ENCODE measurements at regions not wholly inside any gene's neighbourhood (a gene's known extent, or its start where the extent isn't known, plus 50 kb on each side); places are given as distances from the start of the nearest gene placed in this dataset.
"Not testable (repeated sequence)": the region's sequence is repeated elsewhere in the genome, so short reads cannot be mapped to it uniquely, and the experiment has no call there.

- not testable (repeated sequence) for FAIRE-seq; H3K27me3 ChIP-seq (ENCODE audit: control insufficient read depth, insufficient read depth, low read length); H3K4me3 ChIP-seq (ENCODE audit: low read depth, low read length); H3K36me3 ChIP-seq (ENCODE audit: control insufficient read depth, insufficient read depth, low read length); DNase-seq (ENCODE audit: low read depth)
Observed at GRCh38 chr15:30729880-30730590, 104.1 kb downstream of the ARHGAP11B start.

DNA sequence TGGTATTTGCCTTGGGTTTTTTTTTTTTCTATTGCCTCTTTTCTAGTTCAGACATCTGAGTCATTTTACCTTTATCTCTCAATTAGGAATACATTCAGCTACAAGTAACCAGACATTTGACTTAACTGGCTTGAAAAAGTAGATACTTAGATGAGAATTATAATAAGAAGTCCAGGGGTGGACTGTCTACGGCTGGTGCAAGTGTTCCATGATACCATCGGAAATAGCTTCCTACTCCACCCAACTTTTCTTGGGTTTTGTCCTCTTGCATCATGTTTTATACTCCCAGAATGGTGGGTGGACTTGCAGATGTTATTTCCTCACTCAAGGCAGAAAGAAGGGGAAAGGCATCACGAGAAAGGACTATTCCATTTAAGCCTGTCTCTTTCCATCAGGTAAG, 104.7 kb downstream of the ARHGAP11B start:
- H3K27me3 ChIP-seq (ENCODE audit: control insufficient read depth, insufficient read depth, low read length); FAIRE-seq; H3K4me3 ChIP-seq (ENCODE audit: low read depth, low read length); DNase-seq (ENCODE audit: low read depth); H3K36me3 ChIP-seq (ENCODE audit: control insufficient read depth, insufficient read depth, low read length): not testable (repeated sequence)

- DNase-seq (ENCODE audit: low read depth): peak; percentile 37
- H3K4me3 ChIP-seq (ENCODE audit: low read depth, low read length); H3K27me3 ChIP-seq (ENCODE audit: control insufficient read depth, insufficient read depth, low read length); H3K36me3 ChIP-seq (ENCODE audit: control insufficient read depth, insufficient read depth, low read length); FAIRE-seq: not testable (repeated sequence)
Observed at GRCh38 chr15:30732100-30732499, 106.2 kb downstream of the ARHGAP11B start.

GRCh38 chr15:30735884-30736564, 110.1 kb downstream of the ARHGAP11B start:
- H3K27me3 ChIP-seq (ENCODE audit: control insufficient read depth, insufficient read depth, low read length); H3K36me3 ChIP-seq (ENCODE audit: control insufficient read depth, insufficient read depth, low read length); FAIRE-seq; DNase-seq (ENCODE audit: low read depth); H3K4me3 ChIP-seq (ENCODE audit: low read depth, low read length): not testable (repeated sequence)

DNA sequence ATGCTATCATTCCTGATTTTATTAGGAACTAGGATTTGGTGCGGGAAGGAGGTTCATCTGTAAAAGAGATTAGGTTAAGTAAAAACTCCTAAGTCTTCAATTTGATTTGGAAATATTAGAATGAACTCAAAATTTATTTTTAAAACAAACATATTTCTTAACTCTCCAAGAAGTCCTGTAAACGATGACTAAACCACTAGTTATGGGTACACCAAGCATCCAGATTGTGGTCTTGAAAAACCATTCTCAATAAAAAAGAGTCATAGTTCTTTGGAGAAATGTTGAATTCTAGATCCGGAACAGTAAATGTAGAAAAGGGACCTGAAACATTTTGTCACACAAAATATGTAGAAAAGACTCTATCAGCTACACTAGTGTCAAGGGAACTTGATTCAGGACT, 116.9 kb downstream of the ARHGAP11B start:
- not testable (repeated sequence) for H3K36me3 ChIP-seq (ENCODE audit: control insufficient read depth, insufficient read depth, low read length); H3K4me3 ChIP-seq (ENCODE audit: low read depth, low read length); H3K27me3 ChIP-seq (ENCODE audit: control insufficient read depth, insufficient read depth, low read length); FAIRE-seq
- DNase-seq (ENCODE audit: low read depth): peak; percentile 1

DNA sequence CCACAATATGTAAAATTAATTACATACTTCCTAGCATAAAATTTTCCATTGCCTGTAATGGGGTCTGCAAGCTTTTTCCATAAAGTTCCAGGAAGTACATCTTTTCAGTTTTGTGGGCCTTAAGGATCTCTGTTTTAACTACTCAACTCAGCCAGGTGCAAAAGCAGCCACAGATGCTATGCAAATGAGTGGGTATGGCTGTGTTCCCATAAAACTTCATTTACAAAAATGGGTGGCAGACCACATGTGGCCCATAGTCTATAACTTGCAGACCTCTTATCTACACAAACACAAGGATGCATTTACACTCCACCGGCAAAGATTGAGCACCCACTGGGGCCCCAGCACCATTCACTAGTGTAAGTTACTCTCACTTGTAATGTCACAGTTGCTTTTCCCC, 123.1 kb downstream of the ARHGAP11B start:
- not testable (repeated sequence) for H3K27me3 ChIP-seq (ENCODE audit: control insufficient read depth, insufficient read depth, low read length); FAIRE-seq; DNase-seq (ENCODE audit: low read depth); H3K4me3 ChIP-seq (ENCODE audit: low read depth, low read length); H3K36me3 ChIP-seq (ENCODE audit: control insufficient read depth, insufficient read depth, low read length)

- DNase-seq (ENCODE audit: low read depth); H3K27me3 ChIP-seq (ENCODE audit: control insufficient read depth, insufficient read depth, low read length); H3K36me3 ChIP-seq (ENCODE audit: control insufficient read depth, insufficient read depth, low read length); H3K4me3 ChIP-seq (ENCODE audit: low read depth, low read length): not testable (repeated sequence)
- TF ChIP-seq CTCF (IDR thresholded peaks at IDR 0.05; ENCODE audit: insufficient read depth, low read length, severe bottlenecking): peak; percentile 18
- peak; percentile 64 for FAIRE-seq
Observed at GRCh38 chr15:30755036-30755687, 129.2 kb downstream of the ARHGAP11B start.

GRCh38 chr15:30760633-30761032, 134.7 kb downstream of the ARHGAP11B start:
- H3K27me3 ChIP-seq (ENCODE audit: control insufficient read depth, insufficient read depth, low read length); FAIRE-seq; DNase-seq (ENCODE audit: low read depth); H3K4me3 ChIP-seq (ENCODE audit: low read depth, low read length); H3K36me3 ChIP-seq (ENCODE audit: control insufficient read depth, insufficient read depth, low read length): not testable (repeated sequence)

DNA sequence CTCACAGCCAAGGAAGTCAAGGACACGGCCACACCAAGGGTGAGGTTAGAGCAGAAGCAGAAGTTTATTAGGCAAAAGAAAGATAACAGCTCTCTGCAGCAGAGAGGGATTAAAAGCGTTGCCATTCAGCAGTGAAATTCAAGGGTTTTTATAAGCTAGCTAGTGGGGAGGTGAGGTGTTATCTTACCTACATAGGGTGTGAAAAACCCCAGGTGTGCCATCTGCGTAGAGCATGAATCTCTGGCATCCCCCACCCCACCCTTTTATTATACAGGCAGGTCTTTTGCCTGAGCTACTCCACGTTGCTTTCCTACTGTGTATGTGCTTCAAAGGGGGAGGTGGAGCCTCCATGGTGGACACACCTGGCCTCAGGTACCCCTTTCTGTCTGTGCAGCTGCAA, 135.4 kb downstream of the ARHGAP11B start:
- not testable (repeated sequence) for H3K27me3 ChIP-seq (ENCODE audit: control insufficient read depth, insufficient read depth, low read length); H3K36me3 ChIP-seq (ENCODE audit: control insufficient read depth, insufficient read depth, low read length); H3K4me3 ChIP-seq (ENCODE audit: low read depth, low read length); DNase-seq (ENCODE audit: low read depth)
- FAIRE-seq: peak; percentile 62

DNA sequence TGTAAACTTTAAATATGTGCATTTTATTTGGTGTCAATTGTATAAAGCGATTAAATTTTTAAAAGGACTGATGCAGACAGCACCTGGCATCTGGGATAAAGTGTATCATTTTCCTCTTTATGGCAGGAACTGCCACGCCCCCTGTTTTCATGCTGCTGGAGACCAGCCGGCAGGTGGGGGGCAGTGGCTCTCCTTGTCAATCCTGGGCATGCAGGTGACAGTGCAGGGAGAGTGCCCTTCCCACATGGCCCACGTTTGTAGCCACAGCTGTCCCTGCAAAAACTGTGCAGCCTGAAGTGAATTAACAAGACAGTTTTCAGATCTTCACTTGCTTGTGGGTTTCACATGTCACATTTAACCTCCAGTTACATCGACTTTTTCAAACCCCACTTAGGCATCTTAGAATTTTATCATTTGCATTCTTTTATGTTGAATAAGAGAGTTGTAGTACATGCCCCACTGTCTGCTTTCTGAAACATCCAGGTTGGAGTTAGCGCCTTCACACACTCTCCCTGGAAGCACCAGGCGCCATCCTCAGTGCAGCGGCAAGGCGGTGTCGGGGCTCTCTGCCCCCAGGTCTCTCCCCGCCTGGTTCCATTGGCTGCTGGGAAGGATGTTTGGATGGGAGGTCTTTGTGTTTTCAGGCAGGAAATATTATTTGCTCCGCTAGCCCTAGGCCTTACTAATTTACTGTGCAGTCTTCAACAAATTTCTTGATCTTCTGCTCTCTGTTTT, 134.2 kb upstream of the FAN1 start:
- not testable (repeated sequence) for H3K4me3 ChIP-seq (ENCODE audit: low read depth, low read length); FAIRE-seq; H3K27me3 ChIP-seq (ENCODE audit: control insufficient read depth, insufficient read depth, low read length); DNase-seq (ENCODE audit: low read depth); H3K36me3 ChIP-seq (ENCODE audit: control insufficient read depth, insufficient read depth, low read length)

All from bronchial epithelial cell (primary cell).